OCI-M1 (cell line): ENCODE measurements at regions not wholly inside any gene's neighbourhood (a gene's known extent, or its start where the extent isn't known, plus 50 kb on each side); places are given as distances from the start of the nearest gene placed in this dataset.

ENCODE experiments used
- DNase-seq: peaks from one replicate; lab custom pipeline; 2025; lab: John Stamatoyannopoulos, UW

GRCh38 chr13:103282571-103283450, 216.6 kb upstream of the SLC10A2 start:
- no peak for DNase-seq

DNA sequence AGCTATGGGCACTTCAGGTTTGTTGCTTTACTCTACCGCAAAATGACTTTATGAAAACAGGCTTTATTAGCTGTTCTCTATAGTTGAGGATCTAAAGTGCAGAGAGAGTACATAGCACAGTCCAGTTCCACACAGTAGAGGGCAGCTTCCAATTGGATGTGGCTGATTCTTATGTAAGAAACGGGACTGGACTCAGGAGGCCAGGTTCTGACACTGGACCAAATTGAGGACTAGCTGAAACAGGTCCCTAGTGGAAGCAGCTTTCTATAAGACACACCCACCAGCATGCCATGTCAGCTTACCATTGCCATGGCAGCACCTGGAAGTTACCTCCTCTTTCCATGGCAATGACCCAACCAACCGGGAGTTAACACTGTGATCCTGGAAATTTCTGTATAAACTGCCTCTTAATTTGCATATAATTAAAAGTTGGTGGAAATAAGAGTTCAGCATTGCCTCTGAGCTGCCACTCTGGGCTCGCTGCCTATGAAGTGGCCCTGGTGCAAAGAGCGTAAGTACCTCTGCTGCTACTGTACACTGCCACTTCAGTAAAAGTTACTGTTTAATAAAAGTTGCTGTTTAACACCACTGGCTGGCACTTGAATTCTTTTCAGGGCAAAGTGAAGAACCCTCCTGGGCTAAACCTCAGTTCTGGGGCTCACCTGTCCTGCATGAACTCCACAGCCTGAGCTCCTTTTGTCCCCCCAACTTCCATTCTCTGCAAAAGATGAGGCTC, 211.9 kb upstream of the SLC10A2 start:
- DNase-seq: no peak

GRCh38 chr13:103276775-103277498, 210.7 kb upstream of the SLC10A2 start:
- DNase-seq: no peak

- no peak for DNase-seq
Measured at GRCh38 chr13:103275722-103276121, 209.5 kb upstream of the SLC10A2 start.

- DNase-seq: no peak
Measured at GRCh38 chr13:103275081-103275480, 208.9 kb upstream of the SLC10A2 start.

DNA sequence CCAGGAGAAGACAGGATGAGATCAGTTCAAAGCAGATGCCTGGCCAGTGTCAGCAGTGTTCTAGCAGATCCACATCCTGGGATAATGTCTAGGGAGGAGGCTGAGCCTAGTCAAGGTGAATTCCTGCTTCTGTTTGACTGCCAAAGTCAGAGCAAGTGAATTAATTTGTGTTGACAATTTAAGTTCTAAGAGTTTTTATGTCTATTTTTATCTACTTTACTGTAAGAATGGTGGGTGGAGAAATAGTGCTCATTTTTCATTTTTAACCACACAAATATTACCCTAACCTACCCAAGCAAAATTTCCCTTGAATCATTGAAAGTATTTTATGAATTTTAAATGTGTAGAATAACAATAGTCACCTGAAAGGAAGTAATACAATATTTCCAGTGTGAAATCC, 207.6 kb upstream of the SLC10A2 start:
- no peak for DNase-seq

DNA sequence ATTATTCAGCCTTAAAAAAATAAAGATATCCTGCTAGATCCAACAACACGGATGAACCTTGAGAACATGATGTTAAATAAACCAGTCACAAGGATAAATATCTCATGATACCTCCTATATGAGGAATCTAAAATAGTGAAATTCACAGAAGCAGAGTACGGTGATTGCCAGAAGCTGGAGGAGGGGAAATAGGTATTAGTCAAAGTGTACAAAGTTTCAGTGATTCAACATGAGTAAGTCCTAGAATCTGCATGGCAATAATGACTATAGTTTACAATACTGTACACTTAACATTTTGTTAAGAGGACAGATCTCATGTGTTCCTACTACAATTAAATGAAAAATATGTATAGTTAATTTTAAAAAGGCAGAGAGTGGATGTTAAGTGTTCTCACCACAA, 206.6 kb upstream of the SLC10A2 start:
- DNase-seq: no peak

GRCh38 chr13:103263448-103263847, 197.2 kb upstream of the SLC10A2 start:
- DNase-seq: no peak

DNA sequence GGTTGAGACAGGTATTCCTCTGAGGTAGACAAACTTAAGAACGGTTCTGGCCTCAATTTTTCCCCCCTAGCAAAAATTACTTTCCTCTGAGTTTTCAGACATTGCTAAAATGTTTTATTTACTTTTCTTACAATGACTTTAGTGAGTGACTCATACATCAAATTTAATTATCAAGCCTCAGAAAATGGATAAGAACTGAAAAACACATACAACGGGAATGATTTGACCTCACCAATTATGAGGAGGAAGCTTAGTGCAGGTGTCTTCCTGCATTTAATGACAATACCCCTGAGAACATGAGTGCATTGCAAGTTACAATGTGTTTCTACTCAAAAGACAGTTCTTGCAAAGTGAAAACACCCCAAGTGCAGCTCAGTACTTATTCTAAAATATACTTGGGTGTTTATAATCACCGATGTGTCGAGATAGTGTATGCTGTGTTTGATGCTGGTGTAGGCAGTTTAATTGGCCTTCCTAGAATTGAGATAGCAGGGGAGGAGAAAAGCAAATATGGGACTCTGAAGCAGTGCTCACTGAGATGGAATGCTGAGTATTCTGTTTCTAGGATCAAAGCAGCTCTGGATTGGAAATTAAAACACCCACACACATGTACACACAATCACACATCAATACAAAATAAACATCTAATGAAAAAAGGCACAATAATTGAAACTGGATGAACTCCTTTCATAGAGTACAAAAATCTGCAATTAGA, 189.5 kb upstream of the SLC10A2 start:
- DNase-seq: peak; percentile 50

DNA sequence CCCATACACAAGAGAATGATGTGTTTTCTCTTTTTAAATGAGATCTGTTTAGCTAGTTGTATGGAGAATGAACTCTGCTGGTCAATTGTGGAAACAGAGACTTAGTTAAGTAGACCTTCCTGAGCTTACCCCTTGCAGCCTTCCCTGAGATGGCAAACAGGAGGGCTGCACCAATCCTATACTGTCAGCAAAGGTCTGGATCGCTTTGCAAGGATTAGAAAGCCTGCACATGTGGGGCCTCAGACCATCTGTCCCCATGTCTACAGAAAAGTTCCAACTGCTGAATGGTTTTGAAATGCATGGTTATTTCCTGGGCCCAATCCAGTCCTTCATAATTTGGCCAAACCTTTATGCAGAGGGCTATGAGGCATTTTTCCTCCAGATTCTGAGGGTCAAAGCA, 183.9 kb upstream of the SLC10A2 start:
- DNase-seq: no peak

DNA sequence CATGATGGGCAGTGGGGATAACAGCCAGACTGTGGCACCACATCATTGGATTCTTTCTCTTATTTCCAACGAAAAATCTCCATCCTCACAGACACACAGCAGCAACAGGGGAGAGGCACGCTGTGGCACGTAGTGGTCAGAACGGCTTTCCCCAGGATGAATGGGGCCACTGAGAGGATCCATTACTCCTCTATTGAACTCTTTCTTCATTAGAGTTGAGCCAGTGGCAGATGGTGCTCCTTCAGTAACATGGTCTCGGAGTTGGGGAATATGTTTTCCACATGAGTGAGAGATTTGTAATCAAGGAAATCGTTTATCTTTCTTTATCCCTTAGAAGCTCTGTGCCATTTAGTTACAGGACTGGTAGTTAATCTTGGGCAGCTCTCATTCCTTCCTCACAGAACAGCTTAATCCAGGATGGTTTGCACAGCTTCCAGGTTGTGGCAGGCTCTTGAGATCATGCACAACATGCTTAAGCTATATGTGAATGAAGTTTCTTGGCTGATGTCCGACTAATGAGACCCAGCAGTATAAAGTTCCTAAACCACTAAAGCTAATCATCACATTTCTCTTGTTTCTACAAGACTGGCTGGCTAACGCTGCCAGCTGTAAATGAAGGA, 180.5 kb upstream of the SLC10A2 start:
- DNase-seq: no peak

DNA sequence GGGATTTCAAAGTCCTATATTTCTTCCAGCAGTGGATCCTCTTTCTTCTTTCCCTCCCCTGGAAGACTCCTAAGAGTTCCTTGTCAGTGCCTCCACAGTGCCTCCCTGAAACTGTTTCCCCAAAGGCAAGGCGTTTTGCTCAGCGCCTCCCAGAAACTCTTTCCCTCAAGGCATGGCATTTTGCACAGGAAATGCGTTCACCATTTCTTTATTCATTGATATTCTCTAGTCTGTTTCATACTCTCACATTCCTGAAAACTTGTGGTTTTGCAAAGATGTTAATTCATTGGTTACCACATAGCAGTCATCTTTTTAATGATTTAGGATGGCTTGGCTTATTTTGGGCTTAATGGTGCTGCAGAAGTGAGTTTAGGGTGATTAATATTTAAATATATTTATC, 177.3 kb upstream of the SLC10A2 start:
- DNase-seq: no peak

- DNase-seq: no peak
Measured at GRCh38 chr13:103238441-103238840, 172.2 kb upstream of the SLC10A2 start.

DNA sequence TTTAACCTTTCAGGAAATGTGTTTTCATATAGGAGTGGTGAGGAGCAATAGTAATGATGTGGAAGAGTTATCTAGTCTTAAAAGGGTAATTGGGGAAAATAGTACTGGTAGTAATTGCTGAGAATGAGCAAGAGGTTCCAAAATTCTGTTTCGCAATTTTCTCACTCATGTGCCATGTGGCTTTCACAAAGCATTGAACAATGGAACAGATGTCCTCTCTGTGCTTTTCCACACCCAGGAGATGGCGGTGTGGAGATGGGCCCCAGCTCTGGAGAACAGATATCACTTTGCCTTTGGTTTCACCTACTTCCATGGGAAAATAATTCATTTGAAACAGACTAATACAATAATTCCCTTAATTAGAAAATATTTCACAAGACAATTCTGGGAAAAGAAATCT, 170.0 kb upstream of the SLC10A2 start:
- DNase-seq: peak; percentile 72

- DNase-seq: no peak
Measured at GRCh38 chr13:103229674-103230073, 163.5 kb upstream of the SLC10A2 start.

- DNase-seq: no peak
Measured at GRCh38 chr13:103224804-103225203, 158.6 kb upstream of the SLC10A2 start.

DNA sequence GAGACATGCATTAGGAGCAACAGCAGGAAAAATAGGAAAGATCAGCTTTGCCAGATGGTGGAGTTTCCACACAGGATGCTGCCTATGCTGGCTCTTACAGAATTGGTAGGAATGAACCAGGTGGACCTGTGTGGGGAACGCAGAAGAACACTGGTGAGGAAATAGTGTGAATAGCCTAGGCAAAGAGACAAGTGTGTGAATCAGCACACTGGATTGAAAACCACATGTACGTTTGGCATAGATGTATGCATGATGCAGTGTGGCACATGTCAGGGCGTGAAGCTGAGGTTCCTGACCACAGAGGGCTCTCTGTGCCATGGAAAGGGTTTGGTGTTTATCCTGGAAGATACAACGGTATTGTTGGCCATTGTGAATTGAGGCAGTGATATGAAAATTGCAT, 156.5 kb upstream of the SLC10A2 start:
- DNase-seq: no peak

DNA sequence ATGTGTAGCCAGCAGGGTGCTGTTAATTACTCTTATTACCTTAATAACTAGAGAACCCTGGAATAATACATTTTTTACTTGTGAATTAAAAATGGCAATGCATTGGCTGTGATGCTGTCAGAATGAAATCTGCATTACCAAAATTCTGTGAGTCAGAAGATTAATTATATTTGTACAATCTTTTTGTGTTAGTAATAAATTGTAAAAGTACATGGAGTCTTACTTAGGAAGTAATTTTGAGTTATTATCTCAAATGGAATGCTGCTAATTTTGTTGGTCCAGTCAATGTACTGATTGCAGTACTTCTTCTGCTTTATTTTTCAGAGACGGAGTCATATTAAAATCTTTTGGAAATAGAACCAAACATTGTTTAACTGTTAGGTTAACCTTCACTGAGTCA, 152.0 kb upstream of the SLC10A2 start:
- DNase-seq: no peak

DNA sequence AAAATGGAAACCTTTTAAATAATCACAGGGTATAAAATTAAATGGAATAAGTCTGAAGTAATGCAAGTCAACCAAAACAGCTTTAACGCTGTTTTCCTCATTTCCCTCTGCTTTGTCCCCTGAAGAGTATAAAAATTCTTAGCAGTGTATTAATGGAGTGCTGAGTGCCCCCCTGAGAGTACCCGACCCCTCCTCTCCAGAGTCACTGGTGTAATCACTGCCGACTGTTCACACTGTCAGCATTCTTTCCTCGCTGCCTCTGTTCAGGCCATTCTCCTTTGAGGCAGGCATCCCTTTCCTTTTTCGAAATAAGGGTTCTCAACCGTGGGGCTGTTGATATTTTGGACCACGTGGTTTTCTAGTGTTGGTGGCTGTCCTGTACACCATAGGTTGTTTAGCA, 146.9 kb upstream of the SLC10A2 start:
- DNase-seq: no peak

DNA sequence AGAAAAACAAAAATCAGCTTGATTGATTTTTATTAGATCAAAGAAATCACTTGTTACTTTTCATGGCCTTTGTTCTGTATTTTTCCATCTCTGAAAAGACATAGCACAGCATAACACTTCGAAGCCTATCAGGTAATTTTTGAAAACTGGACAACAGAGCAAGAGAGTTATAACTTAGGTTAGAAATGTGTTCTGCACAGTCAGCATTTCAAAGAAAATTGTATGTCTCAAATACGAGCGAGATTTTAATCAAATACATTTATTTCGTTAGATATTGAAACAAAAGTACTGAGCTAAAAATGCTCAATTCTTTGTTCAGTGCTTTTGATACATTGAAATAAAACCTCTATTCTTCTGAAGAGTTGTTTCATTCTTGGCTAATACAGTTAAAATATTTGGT, 144.1 kb upstream of the SLC10A2 start:
- no peak for DNase-seq

DNA sequence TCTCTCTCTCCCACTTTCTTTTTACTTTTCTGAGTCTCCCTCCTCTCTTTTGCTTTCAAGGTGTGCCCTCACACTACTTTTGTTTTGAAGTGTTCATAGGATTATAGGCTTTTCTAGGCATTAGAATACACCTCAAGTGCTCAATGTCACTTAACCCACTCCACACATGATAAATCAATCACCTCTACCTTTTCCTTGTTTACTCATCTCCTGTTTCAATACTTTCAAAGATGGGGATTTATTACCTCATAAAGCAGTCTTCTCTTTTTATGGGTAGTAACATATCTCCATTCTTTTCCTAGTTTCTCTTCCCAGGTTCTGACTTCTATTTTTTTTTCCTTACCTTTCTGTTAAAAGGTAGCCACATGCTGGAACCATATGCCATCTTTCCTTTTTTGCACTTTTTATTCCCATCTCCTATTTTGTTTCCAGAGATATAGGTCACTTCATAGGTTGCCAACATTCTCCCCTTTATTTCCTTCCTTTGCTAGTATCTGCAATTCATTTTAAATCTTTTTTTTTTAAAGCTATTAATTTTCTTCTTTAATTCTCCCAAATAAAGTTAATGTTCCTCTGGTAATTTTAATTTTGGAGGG, 137.6 kb upstream of the SLC10A2 start:
- DNase-seq: no peak
